ENCODE measurements at regions not wholly inside any gene's neighbourhood (a gene's known extent, or its start where the extent isn't known, plus 50 kb on each side); places are given as distances from the start of the nearest gene placed in this dataset.

GRCh38 chr2:41149054-41149453 is 697.2 kb upstream of the SLC8A1 start:
- no peak for TF ChIP-seq FOXP2 (optimal IDR thresholded peaks at IDR 0.05; ENCODE audit: borderline replicate concordance, extremely low read depth, extremely low read length, insufficient read depth)
- no peak for TF ChIP-seq TAF1 (IDR thresholded peaks at IDR 0.05; ENCODE audit: borderline replicate concordance, insufficient read depth, low read length)
- TF ChIP-seq SIN3A (IDR thresholded peaks at IDR 0.05; ENCODE audit: borderline replicate concordance, insufficient read depth, low read length), result no peak
- TF ChIP-seq REST (IDR thresholded peaks at IDR 0.05; ENCODE audit: insufficient read depth in 1 of 2, low read depth in 2 of 2, low read length in 2 of 2), result no peak
- TF ChIP-seq POLR2AphosphoS5 (IDR thresholded peaks at IDR 0.05; ENCODE audit: low read depth, low read length), result no peak

DNA sequence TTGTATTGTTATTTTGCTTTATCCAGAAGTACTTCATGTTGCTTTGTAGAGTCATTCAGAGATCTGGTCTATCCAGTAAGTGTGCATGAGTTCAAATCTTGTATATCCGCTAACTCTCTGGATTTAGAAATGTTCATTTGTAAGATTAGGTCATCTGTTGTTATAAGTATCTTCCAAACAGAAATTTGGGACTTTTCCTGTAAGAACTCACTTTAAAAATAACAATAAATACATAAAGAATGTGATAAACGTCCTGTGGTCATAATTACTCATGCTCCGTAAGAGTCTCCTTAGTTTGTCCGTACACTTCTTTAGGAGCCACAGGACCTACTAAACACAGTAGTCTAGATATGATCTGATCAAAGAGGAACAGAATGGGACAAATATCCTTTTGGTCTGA is 699.9 kb upstream of the SLC8A1 start:
- TF ChIP-seq POLR2AphosphoS5 (IDR thresholded peaks at IDR 0.05; ENCODE audit: low read depth, low read length) (no peak), REST (IDR thresholded peaks at IDR 0.05; ENCODE audit: insufficient read depth in 1 of 2, low read depth in 2 of 2, low read length in 2 of 2) (no peak), TAF1 (IDR thresholded peaks at IDR 0.05; ENCODE audit: borderline replicate concordance, insufficient read depth, low read length) (no peak), FOXP2 (optimal IDR thresholded peaks at IDR 0.05; ENCODE audit: borderline replicate concordance, extremely low read depth, extremely low read length, insufficient read depth) (no peak), SIN3A (IDR thresholded peaks at IDR 0.05; ENCODE audit: borderline replicate concordance, insufficient read depth, low read length) (no peak)

DNA sequence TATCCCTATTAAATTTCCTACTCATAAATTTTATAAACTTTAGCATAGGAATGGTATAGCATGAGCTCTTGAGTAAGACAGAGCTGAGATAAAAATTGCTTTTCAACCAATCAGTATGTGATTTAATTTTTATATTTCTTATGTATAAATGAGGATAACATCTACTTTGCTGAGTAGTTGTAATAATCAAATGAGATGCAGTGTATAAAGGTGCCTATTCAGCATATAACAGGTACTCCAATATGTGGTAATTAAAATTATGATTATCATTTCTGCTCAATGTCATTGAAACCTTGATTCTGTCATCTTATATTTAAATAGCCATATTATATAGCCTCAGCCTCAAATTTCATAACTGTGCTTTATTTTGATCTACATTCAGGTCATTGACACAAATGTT is 700.4 kb upstream of the SLC8A1 start:
- TF ChIP-seq FOXP2 (optimal IDR thresholded peaks at IDR 0.05; ENCODE audit: borderline replicate concordance, extremely low read depth, extremely low read length, insufficient read depth) (no peak), REST (IDR thresholded peaks at IDR 0.05; ENCODE audit: insufficient read depth in 1 of 2, low read depth in 2 of 2, low read length in 2 of 2) (no peak), POLR2AphosphoS5 (IDR thresholded peaks at IDR 0.05; ENCODE audit: low read depth, low read length) (no peak), SIN3A (IDR thresholded peaks at IDR 0.05; ENCODE audit: borderline replicate concordance, insufficient read depth, low read length) (no peak), TAF1 (IDR thresholded peaks at IDR 0.05; ENCODE audit: borderline replicate concordance, insufficient read depth, low read length) (no peak)

DNA sequence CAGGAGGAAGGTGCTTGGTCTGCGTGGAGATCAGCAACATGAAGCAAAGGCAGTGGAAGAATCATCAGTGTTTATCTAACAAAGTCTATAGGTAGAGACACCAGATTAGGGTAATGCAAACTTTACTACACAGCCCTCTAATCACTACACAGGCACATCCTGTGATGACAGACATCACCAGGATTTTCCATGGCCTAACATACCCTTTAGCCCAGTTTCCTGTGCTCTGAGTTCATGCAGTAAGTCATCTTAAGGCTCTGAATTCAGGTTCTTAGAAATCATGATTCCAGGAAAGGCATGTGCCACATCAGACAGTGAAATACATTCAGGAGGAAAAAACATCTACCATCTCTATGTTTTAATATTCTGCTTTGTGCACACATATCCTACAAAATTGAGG is 708.5 kb upstream of the SLC8A1 start:
- TF ChIP-seq TAF1 (IDR thresholded peaks at IDR 0.05; ENCODE audit: borderline replicate concordance, insufficient read depth, low read length) (no peak), REST (IDR thresholded peaks at IDR 0.05; ENCODE audit: insufficient read depth in 1 of 2, low read depth in 2 of 2, low read length in 2 of 2) (no peak), SIN3A (IDR thresholded peaks at IDR 0.05; ENCODE audit: borderline replicate concordance, insufficient read depth, low read length) (no peak), POLR2AphosphoS5 (IDR thresholded peaks at IDR 0.05; ENCODE audit: low read depth, low read length) (no peak), FOXP2 (optimal IDR thresholded peaks at IDR 0.05; ENCODE audit: borderline replicate concordance, extremely low read depth, extremely low read length, insufficient read depth) (no peak)

DNA sequence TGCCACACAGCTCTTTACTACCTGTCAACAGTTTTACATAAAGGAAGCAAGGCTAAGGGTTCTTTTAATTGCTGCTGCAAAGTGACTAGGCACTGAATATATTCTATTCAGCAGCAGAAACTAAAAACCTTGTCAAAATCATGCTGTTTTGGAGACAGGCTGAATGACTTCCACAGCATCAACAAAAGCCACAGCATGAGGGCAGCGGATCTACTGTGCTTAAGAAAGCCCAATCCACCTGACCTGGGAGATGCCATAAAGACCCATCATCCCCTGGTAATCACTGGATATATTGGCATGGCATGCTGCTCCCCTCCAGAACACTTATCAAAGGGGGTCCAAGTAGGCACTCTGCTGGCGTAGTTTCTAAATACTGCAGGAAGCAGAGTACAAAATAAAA is 715.1 kb upstream of the SLC8A1 start:
- TF ChIP-seq POLR2AphosphoS5 (IDR thresholded peaks at IDR 0.05; ENCODE audit: low read depth, low read length) (no peak), TAF1 (IDR thresholded peaks at IDR 0.05; ENCODE audit: borderline replicate concordance, insufficient read depth, low read length) (no peak), SIN3A (IDR thresholded peaks at IDR 0.05; ENCODE audit: borderline replicate concordance, insufficient read depth, low read length) (no peak), REST (IDR thresholded peaks at IDR 0.05; ENCODE audit: insufficient read depth in 1 of 2, low read depth in 2 of 2, low read length in 2 of 2) (no peak), FOXP2 (optimal IDR thresholded peaks at IDR 0.05; ENCODE audit: borderline replicate concordance, extremely low read depth, extremely low read length, insufficient read depth) (no peak)
